ENCODE measurements at regions not wholly inside any gene's neighbourhood (a gene's known extent, or its start where the extent isn't known, plus 50 kb on each side); places are given as distances from the start of the nearest gene placed in this dataset.
"Not testable (repeated sequence)": the region's sequence is repeated elsewhere in the genome, so short reads cannot be mapped to it uniquely, and the experiment has no call there.

GRCh38 chr5:63011158-63011557, 432.5 kb downstream of the LRRC70 start:
- H3K27ac Mint-ChIP-seq (ENCODE audit: unreplicated experiment) = no peak overlapping the region

GRCh38 chr5:63008195-63008594, 429.6 kb downstream of the LRRC70 start:
- Mint-ChIP-seq H3K4me1 (ENCODE audit: low read depth, unreplicated experiment) (no peaks in the 10 kb centered on the region), H3K36me3 (ENCODE audit: unreplicated experiment) (no peaks in the 10 kb centered on the region)
- no peak for DNase-seq

More at GRCh38 chr5:63011158-63011557, 432.5 kb downstream of the LRRC70 start:
- no peak for TF ChIP-seq CTCF (IDR thresholded peaks at IDR 0.05; ENCODE audit: partially characterized antibody, unreplicated experiment)
- Mint-ChIP-seq H3K9me3 (ENCODE audit: unreplicated experiment) (no peaks in the 10 kb centered on the region), H3K36me3 (ENCODE audit: unreplicated experiment) (no peaks in the 10 kb centered on the region), H3K4me3 (ENCODE audit: unreplicated experiment) (no peak overlapping the region), H3K4me1 (ENCODE audit: low read depth, unreplicated experiment) (no peaks in the 10 kb centered on the region), H3K27me3 (ENCODE audit: unreplicated experiment) (no peaks in the 10 kb centered on the region)
- DNase-seq = no peak

GRCh38 chr5:62994842-62995241, 416.2 kb downstream of the LRRC70 start:
- H3K4me1 Mint-ChIP-seq (ENCODE audit: low read depth, unreplicated experiment); H3K4me3 Mint-ChIP-seq (ENCODE audit: unreplicated experiment): not testable (repeated sequence)
- peaks cover 12% of the 10 kb centered on the region for H3K9me3 Mint-ChIP-seq (ENCODE audit: unreplicated experiment)

More at GRCh38 chr5:63008195-63008594, 429.6 kb downstream of the LRRC70 start:
- Mint-ChIP-seq H3K9me3 (ENCODE audit: unreplicated experiment) (no peaks in the 10 kb centered on the region), H3K27ac (ENCODE audit: unreplicated experiment) (no peak overlapping the region), H3K4me3 (ENCODE audit: unreplicated experiment) (no peak overlapping the region), H3K27me3 (ENCODE audit: unreplicated experiment) (no peaks in the 10 kb centered on the region)
- no peak for TF ChIP-seq CTCF (IDR thresholded peaks at IDR 0.05; ENCODE audit: partially characterized antibody, unreplicated experiment)

GRCh38 chr5:62985749-62986148, 407.1 kb downstream of the LRRC70 start:
- Mint-ChIP-seq H3K36me3 (ENCODE audit: unreplicated experiment) (no peaks in the 10 kb centered on the region), H3K9me3 (ENCODE audit: unreplicated experiment) (no peaks in the 10 kb centered on the region), H3K4me3 (ENCODE audit: unreplicated experiment) (no peak overlapping the region), H3K27ac (ENCODE audit: unreplicated experiment) (no peak overlapping the region), H3K4me1 (ENCODE audit: low read depth, unreplicated experiment) (no peaks in the 10 kb centered on the region), H3K27me3 (ENCODE audit: unreplicated experiment) (no peaks in the 10 kb centered on the region)
- no peak for DNase-seq
- TF ChIP-seq CTCF (IDR thresholded peaks at IDR 0.05; ENCODE audit: partially characterized antibody, unreplicated experiment) = no peak

More at GRCh38 chr5:62994842-62995241, 416.2 kb downstream of the LRRC70 start:
- H3K27me3 Mint-ChIP-seq (ENCODE audit: unreplicated experiment); DNase-seq; H3K27ac Mint-ChIP-seq (ENCODE audit: unreplicated experiment): not testable (repeated sequence)
- H3K36me3 Mint-ChIP-seq (ENCODE audit: unreplicated experiment) = peaks cover 28% of the 10 kb centered on the region

- H3K9me3 Mint-ChIP-seq (ENCODE audit: unreplicated experiment) = no peaks in the 10 kb centered on the region
- peaks cover 4% of the 10 kb centered on the region for H3K4me1 Mint-ChIP-seq (ENCODE audit: low read depth, unreplicated experiment)
- H3K27ac Mint-ChIP-seq (ENCODE audit: unreplicated experiment) = no peak overlapping the region
- no peak for TF ChIP-seq CTCF (IDR thresholded peaks at IDR 0.05; ENCODE audit: partially characterized antibody, unreplicated experiment)
- no peaks in the 10 kb centered on the region for H3K27me3 Mint-ChIP-seq (ENCODE audit: unreplicated experiment)
- DNase-seq = no peak
- H3K36me3 Mint-ChIP-seq (ENCODE audit: unreplicated experiment) = no peaks in the 10 kb centered on the region
- no peak overlapping the region for H3K4me3 Mint-ChIP-seq (ENCODE audit: unreplicated experiment)
Observed at GRCh38 chr5:62982348-62982747, 403.7 kb downstream of the LRRC70 start.

All from glutamatergic neuron (in vitro differentiated cells).